K562 (cell line): ENCODE measurements at regions not wholly inside any gene's neighbourhood (a gene's known extent, or its start where the extent isn't known, plus 50 kb on each side); places are given as distances from the start of the nearest gene placed in this dataset.

Experiments used
- ATAC-seq: fragments of 200-7000 bp; cut with Tn5 transposase; 3 replicates; pipeline ENCODE4 v1.9.1; 2020; ENCODE audit warnings: moderate library complexity
- BruUV-seq: library from RNA; stranded (reverse); fragments of 400-500 nt; replicated peaks from 2 replicates; lab custom pipeline; 2021; lab: Mats Ljungman, UMichigan
- CTCF ChIA-PET: fragments of 300-600 bp; formaldehyde crosslinking; extraction: SDS; loops from one replicate; lab custom pipeline; 2021; ENCODE audit warnings: low intra/inter-chr PET ratio; lab: Yijun Ruan, JAX
- POLR2A ChIA-PET: fragments of 300-600, 350-650 bp; sonication (Branson Sonifier 250); formaldehyde crosslinking; extraction: SDS; loops from one replicate; lab custom pipeline; 2021; ENCODE audit warnings: antibody characterized with exemption, inconsistent platforms; lab: Yijun Ruan, JAX
- DNase-seq, 4 experiments: peaks; one replicate each; pipeline versions ENCODE4 v3.0.0 to v3.0.0-alpha.2; 2011 to 2018; ENCODE audit warnings: low spot score in 3 of 4, mixed read lengths in 3 of 4; ENCODE audit errors: extremely low read depth in 1 of 4
- FAIRE-seq: peaks from 2 replicates; lab custom pipeline; 2011; peaks lifted over from hg19 to GRCh38; lab: Jason Lieb, UNC
- H2AFZ ChIP-seq: 2 replicates; pipeline ENCODE4 v1.6.0; 2011; ENCODE audit warnings: low read depth, low read length, control low read depth, inconsistent platforms
- H3K27ac ChIP-seq: fragments of 200-600 bp; 3 replicates; pipeline ENCODE4 v1.8.0; 2011; ENCODE audit warnings: low read depth, mild to moderate bottlenecking, control low read depth, inconsistent platforms, low read length, moderate library complexity, mixed read lengths; ENCODE audit errors: extremely low read depth
- H3K27me3 ChIP-seq, 2 experiments: fragments of 300-600 bp in 1 of 2; 2 replicates in 1 of 2; 3 replicates in 1 of 2; pipeline versions ENCODE4 v1.6.0 to v1.8.0; 2011; ENCODE audit warnings: inconsistent platforms in 2 of 2, low read length in 2 of 2, mild to moderate bottlenecking in 1 of 2, mixed read lengths in 1 of 2, moderate library complexity in 1 of 2; ENCODE audit not compliant: control insufficient read depth in 2 of 2, insufficient read depth in 2 of 2
- H3K36me3 ChIP-seq: fragments of 300-600 bp; 3 replicates; pipeline ENCODE4 v1.8.0; 2011; ENCODE audit warnings: mild to moderate bottlenecking, low read length, inconsistent platforms; ENCODE audit not compliant: control insufficient read depth, insufficient read depth
- H3K4me1 ChIP-seq, 2 experiments: fragments of 200-600 bp in 1 of 2; replicated peaks in 1 of 2; 2 replicates in 1 of 2; 3 replicates in 1 of 2; pipeline versions ENCODE4 v1.5.1 to v1.8.0; 2011; ENCODE audit warnings: inconsistent platforms in 2 of 2, low read length in 2 of 2, mild to moderate bottlenecking in 1 of 2, mixed read lengths in 1 of 2, moderate library complexity in 1 of 2; ENCODE audit not compliant: control insufficient read depth in 2 of 2, insufficient read depth in 2 of 2
- H3K4me2 ChIP-seq: 2 replicates; pipeline ENCODE4 v1.6.1; 2011; ENCODE audit warnings: low read length, control low read depth, inconsistent platforms, mixed read lengths; ENCODE audit not compliant: insufficient read depth
- H3K4me3 ChIP-seq: fragments of 200-600 bp; sonication (generic), shearing (Covaris generic); 2 replicates; pipeline ENCODE4 v1.5.1; 2016; ENCODE audit warnings: control low read depth, inconsistent platforms
- H3K79me2 ChIP-seq: fragments of 200-600 bp; 3 replicates; pipeline ENCODE4 v1.8.0; 2011; ENCODE audit warnings: low read length, inconsistent platforms; ENCODE audit not compliant: control insufficient read depth, insufficient read depth
- H3K9ac ChIP-seq, 2 experiments: 2 replicates each; pipeline versions ENCODE4 v1.6.0 to v1.6.1; 2011; ENCODE audit warnings: low read depth in 2 of 2, low read length in 2 of 2, control low read depth in 1 of 2, inconsistent platforms in 1 of 2, mild to moderate bottlenecking in 1 of 2, mixed read lengths in 1 of 2; ENCODE audit not compliant: insufficient read depth in 1 of 2
- H3K9me1 ChIP-seq: one replicate; pipeline ENCODE4 v1.6.0; 2011; ENCODE audit warnings: inconsistent platforms, mild to moderate bottlenecking, low read length, moderate library complexity; ENCODE audit not compliant: control insufficient read depth, insufficient read depth
- H3K9me3 ChIP-seq: replicated peaks from 2 replicates; pipeline ENCODE4 v1.5.1; 2011; ENCODE audit warnings: low read depth, low read length, inconsistent platforms; ENCODE audit not compliant: control insufficient read depth, insufficient read depth
- H4K20me1 ChIP-seq: replicated peaks from 2 replicates; pipeline ENCODE4 v1.6.1; 2011; ENCODE audit warnings: low read length, inconsistent platforms, mixed read lengths; ENCODE audit not compliant: control insufficient read depth, insufficient read depth
- ESRRB ChIP-seq: fragments of 250-450 bp; sonication (Bioruptor Pico); IDR thresholded peaks from 2 replicates; pipeline ENCODE4 v1.5.0; 2020; ENCODE audit warnings: mild to moderate bottlenecking, moderate library complexity, borderline replicate concordance
- HDAC6 ChIP-seq: IDR thresholded peaks from 2 replicates; pipeline ENCODE4 v1.6.1; 2012; ENCODE audit warnings: low read depth, mild to moderate bottlenecking, control low read depth, inconsistent platforms, low read length, moderate library complexity
- KAT2B ChIP-seq: IDR thresholded peaks from one replicate; pipeline ENCODE4 v1.6.1; 2012; ENCODE audit warnings: low read depth, mild to moderate bottlenecking, control low read depth, inconsistent platforms, low read length, moderate library complexity
- PYGO2 ChIP-seq: fragments of 450-650 bp; IDR thresholded peaks from 2 replicates; pipeline ENCODE4 v1.6.1; 2016; ENCODE audit warnings: mild to moderate bottlenecking, missing genetic modification characterization, moderate library complexity, missing compliant biosample characterization
- THRB ChIP-seq: fragments of 450-650 bp; formaldehyde crosslinking; conservative IDR thresholded peaks from 2 replicates; pipeline ENCODE4 v1.4.0; 2022; ENCODE audit warnings: mild to moderate bottlenecking, missing genetic modification characterization
- ZFPM2 ChIP-seq: fragments of 250-450 bp; sonication (Bioruptor Pico); IDR thresholded peaks from 2 replicates; pipeline ENCODE4 v1.5.1; 2022; ENCODE audit warnings: mild to moderate bottlenecking
- ZNF407 ChIP-seq: fragments of 450-650 bp; IDR thresholded peaks from 2 replicates; pipeline ENCODE4 v1.6.1; 2016; ENCODE audit warnings: low read depth
- ZNF76 ChIP-seq: fragments of 250-450 bp; sonication (Bioruptor Pico); IDR thresholded peaks from 2 replicates; pipeline ENCODE4 v1.4.0; 2020; ENCODE audit warnings: mild to moderate bottlenecking, moderate library complexity, borderline replicate concordance
- WGBS: fragments of 100-300 bp; shearing (Covaris generic); methylation state at CpG from one replicate; pipeline ENCODE4 v1.1.6; 2016; ENCODE audit warnings: low coverage, mixed read lengths; ENCODE audit not compliant: insufficient coverage; ENCODE audit errors: missing lambda C conversion rate; 5-methylcytosine and 5-hydroxymethylcytosine counted together
- in situ Hi-C: fragments of 300-500 bp; cut with MboI; formaldehyde crosslinking; loops from 4 replicates; pipeline ENCODE4 v1.15.0; 2018; ENCODE audit warnings: inconsistent platforms, mixed read lengths
- intact Hi-C: fragments of 100-400 bp; cut with micrococcal nuclease; formaldehyde crosslinking; loops from 2 replicates; pipeline ENCODE4 v1.14.2; 2022
- TF ChIP-seq, protein P1 (sequence below): sonication (generic); formaldehyde crosslinking; IDR thresholded peaks from 2 replicates; pipeline ENCODE4 v1.8.0; 2022; ENCODE audit warnings: missing genetic modification reagents, mild to moderate bottlenecking, borderline replicate concordance
- TF ChIP-seq, protein P2 (sequence below): fragments of 450-650 bp; IDR thresholded peaks from 2 replicates; pipeline ENCODE4 v1.6.1; 2016; ENCODE audit warnings: low read depth, mild to moderate bottlenecking, moderate library complexity

- no TSS peak for BruUV-seq
- FAIRE-seq (no peak), ATAC-seq (no peak), DNase-seq (no peak)
- H3K27me3 ChIP-seq: no peaks in the 10 kb centered on the region
- POLR2A ChIA-PET: no interaction called here
- no peak overlapping the region for H3K4me3 ChIP-seq
- no peak overlapping the region for H3K9ac ChIP-seq
- no peaks in the 10 kb centered on the region for H3K9me1 ChIP-seq
- intact Hi-C loops (no loop called here), in situ Hi-C loops (no loop called here)
- no peaks in the 10 kb centered on the region for H3K36me3 ChIP-seq
- no peaks in the 10 kb centered on the region for H4K20me1 ChIP-seq
- no peak overlapping the region for H2AFZ ChIP-seq
- H3K9me3 ChIP-seq: no peaks in the 10 kb centered on the region; the same call in 1 of the 2 replicates
- no peak overlapping the region for H3K4me2 ChIP-seq
- no peaks in the 10 kb centered on the region for H3K4me1 ChIP-seq
- no peaks in the 10 kb centered on the region for H3K79me2 ChIP-seq
- H3K27ac ChIP-seq: no peak overlapping the region
- 0% methylated on average over 1 of the region's 1 CpG for WGBS
- CTCF ChIA-PET: no interaction called here
- no peak for TF ChIP-seq HDAC6
- TF ChIP-seq, protein P1, sequence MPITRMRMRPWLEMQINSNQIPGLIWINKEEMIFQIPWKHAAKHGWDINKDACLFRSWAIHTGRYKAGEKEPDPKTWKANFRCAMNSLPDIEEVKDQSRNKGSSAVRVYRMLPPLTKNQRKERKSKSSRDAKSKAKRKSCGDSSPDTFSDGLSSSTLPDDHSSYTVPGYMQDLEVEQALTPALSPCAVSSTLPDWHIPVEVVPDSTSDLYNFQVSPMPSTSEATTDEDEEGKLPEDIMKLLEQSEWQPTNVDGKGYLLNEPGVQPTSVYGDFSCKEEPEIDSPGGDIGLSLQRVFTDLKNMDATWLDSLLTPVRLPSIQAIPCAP (CRISPR knock-in tag): no peak
- TF ChIP-seq ZNF76 (CRISPR knock-in tag): no peak
- no peak for TF ChIP-seq ESRRB
- TF ChIP-seq KAT2B: no peak
- TF ChIP-seq THRB (CRISPR knock-in tag): no peak
- TF ChIP-seq, protein P2, sequence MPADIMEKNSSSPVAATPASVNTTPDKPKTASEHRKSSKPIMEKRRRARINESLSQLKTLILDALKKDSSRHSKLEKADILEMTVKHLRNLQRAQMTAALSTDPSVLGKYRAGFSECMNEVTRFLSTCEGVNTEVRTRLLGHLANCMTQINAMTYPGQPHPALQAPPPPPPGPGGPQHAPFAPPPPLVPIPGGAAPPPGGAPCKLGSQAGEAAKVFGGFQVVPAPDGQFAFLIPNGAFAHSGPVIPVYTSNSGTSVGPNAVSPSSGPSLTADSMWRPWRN: no peak
- no peak for TF ChIP-seq ZFPM2
- TF ChIP-seq PYGO2: no peak
- TF ChIP-seq ZNF407: no peak
Observed at GRCh38 chr1:104018922-104019674, 269.4 kb downstream of the AMY1C start.
